IMR-90 (cell line): ENCODE measurements at regions not wholly inside any gene's neighbourhood (a gene's known extent, or its start where the extent isn't known, plus 50 kb on each side); places are given as distances from the start of the nearest gene placed in this dataset.

Experiments
- ATAC-seq: fragments of 200-7000 bp; cut with Tn5 transposase; 2 replicates; pipeline ENCODE4 v1.9.1; 2020; ENCODE audit warnings: low read depth, mild to moderate bottlenecking, moderate library complexity
- BruUV-seq: library from RNA; stranded (reverse); fragments of 400-500 nt; replicated peaks from 2 replicates; lab custom pipeline; 2021; lab: Mats Ljungman, UMichigan
- CTCF ChIA-PET: fragments of 300-600 bp; formaldehyde crosslinking; extraction: SDS; loops from one replicate; lab custom pipeline; 2021; ENCODE audit warnings: antibody characterized with exemption; lab: Yijun Ruan, JAX
- POLR2A ChIA-PET: fragments of 300-600 bp; sonication (Branson Sonifier 250); formaldehyde crosslinking; loops from one replicate; lab custom pipeline; 2022; ENCODE audit warnings: antibody characterized with exemption; ENCODE audit not compliant: unreplicated experiment; lab: Charles Lee
- DNase-seq: peaks from one replicate; pipeline ENCODE4 v3.0.0; 2013
- H2AFZ ChIP-seq: replicated peaks from 2 replicates; pipeline ENCODE3; 2013; ENCODE audit warnings: low read length, mild to moderate bottlenecking; ENCODE audit not compliant: poor library complexity
- H2AK5ac ChIP-seq: 2 replicates; pipeline ENCODE4 v1.6.1; 2013; ENCODE audit warnings: low read depth, low read length, inconsistent platforms
- H2AK9ac ChIP-seq: replicated peaks from 2 replicates; pipeline ENCODE3; 2013; ENCODE audit warnings: mild to moderate bottlenecking, low read depth, low read length, moderate library complexity; ENCODE audit not compliant: poor library complexity
- H2BK120ac ChIP-seq: 2 replicates; pipeline ENCODE4 v1.6.1; 2013; ENCODE audit warnings: low read depth, low read length, inconsistent platforms
- H2BK15ac ChIP-seq: 3 replicates; pipeline ENCODE4 v1.6.1; 2013; ENCODE audit warnings: low read depth, low read length, inconsistent platforms
- H2BK20ac ChIP-seq: 2 replicates; pipeline ENCODE4 v1.6.1; 2013; ENCODE audit warnings: low read depth, mild to moderate bottlenecking, inconsistent platforms, low read length, moderate library complexity
- H2BK5ac ChIP-seq: 2 replicates; pipeline ENCODE4 v1.6.1; 2013; ENCODE audit warnings: mild to moderate bottlenecking, low read depth, low read length, inconsistent platforms; ENCODE audit not compliant: poor library complexity, severe bottlenecking
- H3K14ac ChIP-seq: replicated peaks from 2 replicates; pipeline ENCODE4 v1.6.1; 2013; ENCODE audit warnings: low read depth, low read length, inconsistent platforms
- H3K18ac ChIP-seq: 2 replicates; pipeline ENCODE4 v1.6.1; 2013; ENCODE audit warnings: low read depth, low read length, control low read depth
- H3K23ac ChIP-seq: 2 replicates; pipeline ENCODE4 v1.6.1; 2013; ENCODE audit warnings: low read depth, low read length, inconsistent platforms
- H3K27ac ChIP-seq: 2 replicates; pipeline ENCODE4 v1.5.1; 2013; ENCODE audit warnings: mild to moderate bottlenecking, control low read depth, low read length; ENCODE audit not compliant: insufficient read depth
- H3K27me3 ChIP-seq: 2 replicates; pipeline ENCODE4 v1.6.1; 2013; ENCODE audit warnings: low read length; ENCODE audit not compliant: control insufficient read depth, insufficient read depth
- H3K36me3 ChIP-seq: 2 replicates; pipeline ENCODE4 v1.6.1; 2013; ENCODE audit warnings: low read length, mixed read lengths; ENCODE audit not compliant: control insufficient read depth, insufficient read depth
- H3K4ac ChIP-seq: 2 replicates; pipeline ENCODE4 v1.6.1; 2013; ENCODE audit warnings: low read depth, low read length, inconsistent platforms
- H3K4me1 ChIP-seq: 2 replicates; pipeline ENCODE4 v1.6.1; 2013; ENCODE audit warnings: low read length, mixed read lengths; ENCODE audit not compliant: control insufficient read depth, insufficient read depth
- H3K4me2 ChIP-seq: 2 replicates; pipeline ENCODE4 v1.6.1; 2013; ENCODE audit warnings: low read depth, mild to moderate bottlenecking, control low read depth, low read length, moderate library complexity
- H3K4me3 ChIP-seq: 2 replicates; pipeline ENCODE4 v1.5.1; 2013; ENCODE audit warnings: low read depth, mild to moderate bottlenecking, control low read depth, low read length, moderate library complexity; ENCODE audit not compliant: insufficient read depth
- H3K56ac ChIP-seq: 2 replicates; pipeline ENCODE4 v1.6.1; 2013; ENCODE audit warnings: low read length, inconsistent platforms; ENCODE audit not compliant: insufficient read depth; ENCODE audit errors: extremely low read depth
- H3K79me1 ChIP-seq, 2 experiments: 2 replicates each; pipeline ENCODE4 v1.6.1; 2013; ENCODE audit warnings: low read length in 2 of 2, inconsistent platforms in 1 of 2, low read depth in 1 of 2
- H3K9ac ChIP-seq: 2 replicates; pipeline ENCODE4 v1.6.1; 2013; ENCODE audit warnings: low read depth, low read length, control low read depth
- H3K9me1 ChIP-seq: 2 replicates; pipeline ENCODE4 v1.6.1; 2013; ENCODE audit warnings: low read length, inconsistent platforms; ENCODE audit not compliant: insufficient read depth
- H3K9me3 ChIP-seq: 2 replicates; pipeline ENCODE4 v1.6.1; 2013; ENCODE audit warnings: low read length; ENCODE audit not compliant: control insufficient read depth, insufficient read depth
- H4K20me1 ChIP-seq: 2 replicates; pipeline ENCODE4 v1.6.1; 2013; ENCODE audit warnings: low read length, inconsistent platforms; ENCODE audit not compliant: insufficient read depth
- H4K5ac ChIP-seq: 2 replicates; pipeline ENCODE4 v1.6.1; 2013; ENCODE audit warnings: mild to moderate bottlenecking, low read depth, low read length, control low read depth
- H4K8ac ChIP-seq, 2 experiments: 2 replicates each; pipeline ENCODE4 v1.6.1; 2013; ENCODE audit warnings: low read depth in 2 of 2, low read length in 2 of 2, control low read depth in 1 of 2, inconsistent platforms in 1 of 2
- H4K91ac ChIP-seq: 2 replicates; pipeline ENCODE4 v1.6.1; 2013; ENCODE audit warnings: low read depth, low read length, inconsistent platforms; ENCODE audit not compliant: insufficient read depth
- BHLHE40 ChIP-seq: fragments of 150-350 bp; IDR thresholded peaks from 2 replicates; pipeline ENCODE4 v1.6.1; 2016; ENCODE audit warnings: mild to moderate bottlenecking, low read depth, low read length
- CEBPB ChIP-seq: IDR thresholded peaks from 2 replicates; pipeline ENCODE4 v1.6.1; 2012; ENCODE audit warnings: low read depth, low read length, improper control_type of control experiment
- CHD1 ChIP-seq: IDR thresholded peaks from 2 replicates; pipeline ENCODE4 v1.6.1; 2012; ENCODE audit warnings: low read depth, low read length, improper control_type of control experiment
- CTCF ChIP-seq: conservative IDR thresholded peaks from 2 replicates; pipeline ENCODE4 v1.5.1; 2012; ENCODE audit warnings: mild to moderate bottlenecking, low read depth, low read length, improper control_type of control experiment
- ELK1 ChIP-seq: fragments of 150-350 bp; IDR thresholded peaks from 2 replicates; pipeline ENCODE4 v1.6.1; 2016; ENCODE audit warnings: low read depth, mild to moderate bottlenecking, low read length, moderate library complexity, borderline replicate concordance
- FOS ChIP-seq: fragments of 150-350 bp; IDR thresholded peaks from 2 replicates; pipeline ENCODE4 v1.6.1; 2016; ENCODE audit warnings: low read depth, low read length
- MAFK ChIP-seq: IDR thresholded peaks from 2 replicates; pipeline ENCODE4 v1.6.1; 2012; ENCODE audit warnings: low read depth, low read length, improper control_type of control experiment
- MAZ ChIP-seq: IDR thresholded peaks from 2 replicates; pipeline ENCODE4 v1.6.1; 2012; ENCODE audit warnings: low read depth, mild to moderate bottlenecking, low read length, improper control_type of control experiment, moderate library complexity, borderline replicate concordance
- MXI1 ChIP-seq: IDR thresholded peaks from 2 replicates; pipeline ENCODE4 v1.6.1; 2012; ENCODE audit warnings: low read depth, mild to moderate bottlenecking, low read length, moderate library complexity, borderline replicate concordance
- NFE2L2 ChIP-seq: fragments of 150-350 bp; IDR thresholded peaks from 2 replicates; pipeline ENCODE4 v1.6.1; 2016; ENCODE audit warnings: low read depth, mild to moderate bottlenecking, low read length
- POLR2A ChIP-seq: IDR thresholded peaks from 2 replicates; pipeline ENCODE4 v1.6.1; 2012; ENCODE audit warnings: mild to moderate bottlenecking, low read depth, low read length
- RAD21 ChIP-seq: IDR thresholded peaks from 2 replicates; pipeline ENCODE4 v1.6.1; 2012; ENCODE audit warnings: low read length, improper control_type of control experiment
- RCOR1 ChIP-seq: IDR thresholded peaks from 2 replicates; pipeline ENCODE4 v1.6.1; 2012; ENCODE audit warnings: mild to moderate bottlenecking, low read length, improper control_type of control experiment; ENCODE audit not compliant: insufficient replicate concordance
- RFX5 ChIP-seq: IDR thresholded peaks from 2 replicates; pipeline ENCODE4 v1.8.0; 2012; ENCODE audit warnings: low read depth, mild to moderate bottlenecking, low read length, moderate library complexity
- SMC3 ChIP-seq: fragments of 150-350 bp; IDR thresholded peaks from 2 replicates; pipeline ENCODE4 v1.6.1; 2016; ENCODE audit warnings: low read depth, mild to moderate bottlenecking, antibody characterized with exemption, low read length, moderate library complexity
- USF2 ChIP-seq: fragments of 150-350 bp; IDR thresholded peaks from 2 replicates; pipeline ENCODE4 v1.6.1; 2017; ENCODE audit warnings: mild to moderate bottlenecking, antibody characterized with exemption, low read length, low read depth
- WGBS, 2 experiments: methylation state at CpG; one replicate each; pipeline versions ENCODE4 v1.1.5 to v1.1.7; 2013; ENCODE audit warnings: missing lambda C conversion rate in 2 of 2; ENCODE audit not compliant: insufficient read length in 1 of 2; ENCODE audit errors: extremely low coverage in 2 of 2; 5-methylcytosine and 5-hydroxymethylcytosine counted together
- dilution Hi-C: fragments of 300-500 bp; cut with HindIII; formaldehyde crosslinking; loops from one replicate; pipeline ENCODE4 v1.14.3; 2018; ENCODE audit warnings: low sequenced_read_pairs; ENCODE audit not compliant: unreplicated experiment
- in situ Hi-C: fragments of 300-500 bp; cut with MboI; formaldehyde crosslinking; loops from 3 replicates; pipeline ENCODE4 v1.14.3; 2019; ENCODE audit warnings: low sequenced_read_pairs, inconsistent platforms, mixed read lengths
- intact Hi-C: fragments of 100-400 bp; cut with micrococcal nuclease; formaldehyde crosslinking; loops from 2 replicates; pipeline ENCODE4 v1.10.0; 2022

GRCh38 chr4:15145709-15146108 lies 143.4 kb downstream of the CPEB2 start:
- TF ChIP-seq FOS, result no peak
- TF ChIP-seq RCOR1, result no peak
- no peak for TF ChIP-seq CHD1
- no peak for TF ChIP-seq CTCF
- no peak for TF ChIP-seq BHLHE40
- TF ChIP-seq CEBPB, result no peak
- no peak for TF ChIP-seq POLR2A
- TF ChIP-seq RAD21, result no peak
- no peak for TF ChIP-seq USF2
- no peak for TF ChIP-seq MXI1
- no peak for TF ChIP-seq RFX5
- no peak for TF ChIP-seq ELK1
- no peak for TF ChIP-seq MAZ
- TF ChIP-seq MAFK, result no peak
- TF ChIP-seq SMC3, result no peak
- no peak for TF ChIP-seq NFE2L2
- Histone ChIP-seq H2BK5ac (no peak overlapping the region), H3K36me3 (no peaks in the 10 kb centered on the region), H3K4me1 (peaks cover 13% of the 10 kb centered on the region), H3K18ac (no peak overlapping the region), H4K91ac (no peak overlapping the region), H2BK120ac (no peak overlapping the region), H3K9me3 (no peaks in the 10 kb centered on the region), H3K4me3 (no peak overlapping the region), H2AK9ac (no peak overlapping the region), H3K27ac (no peak overlapping the region), H3K27me3 (no peaks in the 10 kb centered on the region), H3K4ac (no peak overlapping the region), H3K23ac (no peak overlapping the region), H4K8ac (no peak overlapping the region), H3K79me1 (no peaks in the 10 kb centered on the region), H3K9me1 (peaks cover 12% of the 10 kb centered on the region), H4K5ac (no peak overlapping the region), H3K56ac (no peak overlapping the region), H4K20me1 (no peaks in the 10 kb centered on the region), H2AK5ac (no peak overlapping the region), H3K14ac (no peak overlapping the region), H2AFZ (no peak overlapping the region), H2BK20ac (no peak overlapping the region), H3K9ac (no peak overlapping the region), H2BK15ac (no peak overlapping the region), H3K4me2 (no peak overlapping the region)
- POLR2A ChIA-PET, result no interaction called here
- intact Hi-C loops, result no loop called here
- CTCF ChIA-PET, result interaction anchor here (0.5 kb wide), 1 partner anchor 512 kb away, joined by 5 read pairs; no protein-coding TSS in a partner anchor
- dilution Hi-C loops, result no loop called here
- no CpG with 5 or more reads among the region's 7 CpGs for WGBS, 2 experiments
- BruUV-seq, result no TSS peak
- in situ Hi-C loops, result no loop called here
- DNase-seq (no peak), ATAC-seq (no peak)
